ENCODE measurements at regions not wholly inside any gene's neighbourhood (a gene's known extent, or its start where the extent isn't known, plus 50 kb on each side); places are given as distances from the start of the nearest gene placed in this dataset.

DNA sequence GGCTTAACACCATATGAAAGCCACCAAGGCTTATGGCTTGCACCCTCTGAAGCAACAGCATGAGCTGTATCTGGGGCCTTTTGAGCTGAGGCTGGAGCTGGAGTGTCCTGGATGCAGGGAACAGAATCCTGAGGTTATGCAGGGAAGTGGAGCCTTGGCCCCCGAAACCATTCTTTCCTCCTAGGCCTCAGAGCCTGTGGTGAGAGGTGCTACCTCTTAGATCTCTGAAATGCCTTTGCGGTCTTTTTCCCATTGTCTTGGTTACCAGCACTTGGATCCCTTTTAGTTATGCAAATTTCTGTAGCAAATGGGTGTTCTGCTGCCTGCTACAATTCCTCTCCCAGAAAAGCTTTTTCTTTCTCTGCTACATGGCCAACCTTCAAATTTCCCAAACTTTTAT lies 72.7 kb upstream of the CLPB start:
- DNase-seq, result no peak
- H3K9ac ChIP-seq (ENCODE audit: low read length in 3 of 3), result no peak overlapping the region
- intact Hi-C loops (cut with DNase I), result no loop called here
- no peak overlapping the region for H3K27ac ChIP-seq (ENCODE audit: low read depth in 2 of 2, low read length in 2 of 2)
- H3K4me1 ChIP-seq (ENCODE audit: control insufficient read depth in 2 of 3, insufficient read depth in 2 of 3, low read depth in 1 of 3, low read length in 3 of 3), result no peaks in the 10 kb centered on the region
- TF ChIP-seq, protein P1, sequence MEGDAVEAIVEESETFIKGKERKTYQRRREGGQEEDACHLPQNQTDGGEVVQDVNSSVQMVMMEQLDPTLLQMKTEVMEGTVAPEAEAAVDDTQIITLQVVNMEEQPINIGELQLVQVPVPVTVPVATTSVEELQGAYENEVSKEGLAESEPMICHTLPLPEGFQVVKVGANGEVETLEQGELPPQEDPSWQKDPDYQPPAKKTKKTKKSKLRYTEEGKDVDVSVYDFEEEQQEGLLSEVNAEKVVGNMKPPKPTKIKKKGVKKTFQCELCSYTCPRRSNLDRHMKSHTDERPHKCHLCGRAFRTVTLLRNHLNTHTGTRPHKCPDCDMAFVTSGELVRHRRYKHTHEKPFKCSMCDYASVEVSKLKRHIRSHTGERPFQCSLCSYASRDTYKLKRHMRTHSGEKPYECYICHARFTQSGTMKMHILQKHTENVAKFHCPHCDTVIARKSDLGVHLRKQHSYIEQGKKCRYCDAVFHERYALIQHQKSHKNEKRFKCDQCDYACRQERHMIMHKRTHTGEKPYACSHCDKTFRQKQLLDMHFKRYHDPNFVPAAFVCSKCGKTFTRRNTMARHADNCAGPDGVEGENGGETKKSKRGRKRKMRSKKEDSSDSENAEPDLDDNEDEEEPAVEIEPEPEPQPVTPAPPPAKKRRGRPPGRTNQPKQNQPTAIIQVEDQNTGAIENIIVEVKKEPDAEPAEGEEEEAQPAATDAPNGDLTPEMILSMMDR (IDR thresholded peaks at IDR 0.05; ENCODE audit: borderline replicate concordance, extremely low read depth, insufficient read depth), result no peak
- H3K27me3 ChIP-seq (ENCODE audit: control insufficient read depth, insufficient read depth, low read length), result no peaks in the 10 kb centered on the region
- peaks cover 0 to 9% (median 0%) of the 10 kb centered on the region in 3 donors for H3K9me3 ChIP-seq (ENCODE audit: control insufficient read depth in 2 of 3, insufficient read depth in 1 of 3, low read length in 3 of 3)
- FAIRE-seq, result no peak
- H3K4me3 ChIP-seq (ENCODE audit: low read length in 3 of 3), result no peak overlapping the region
- H3K36me3 ChIP-seq (ENCODE audit: control insufficient read depth in 2 of 3, insufficient read depth in 3 of 3, low read length in 3 of 3), result no peaks in the 10 kb centered on the region

DNA sequence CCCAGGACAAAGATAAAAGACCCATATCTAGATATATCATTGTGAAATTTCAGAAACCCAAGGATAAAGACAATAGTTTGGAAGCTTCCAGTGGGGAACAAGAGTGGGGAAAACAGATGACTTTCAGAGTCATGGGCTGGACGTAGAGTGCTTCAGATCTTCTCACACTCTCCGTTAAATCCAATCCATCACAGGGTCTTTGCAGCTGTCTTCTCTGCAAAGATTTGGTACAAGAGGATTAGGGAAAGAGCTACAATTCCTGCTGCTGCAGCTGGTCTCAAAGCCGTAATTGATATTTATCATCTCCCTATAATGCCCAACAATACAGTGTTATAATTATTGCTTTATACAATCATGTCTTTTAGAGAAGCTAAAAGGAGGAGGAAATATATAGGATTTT lies 63.4 kb upstream of the CLPB start:
- no peak for FAIRE-seq

DNA sequence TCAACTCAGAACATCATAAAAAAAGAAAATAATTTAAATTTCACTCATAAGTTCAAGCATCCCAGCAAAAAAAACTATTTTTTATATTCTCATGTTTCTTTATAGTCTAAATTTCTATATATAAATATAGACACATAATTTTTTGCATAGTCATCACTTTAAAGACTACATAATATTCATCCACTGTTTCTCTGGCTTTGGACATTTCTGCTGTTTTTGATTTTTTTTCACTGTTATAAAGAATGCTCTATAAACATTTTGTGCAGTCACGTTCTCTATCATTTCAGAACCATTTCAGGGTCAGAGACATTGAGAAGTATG lies 59.7 kb upstream of the CLPB start:
- intact Hi-C loops (cut with DNase I), result no loop called here
- Histone ChIP-seq H3K4me1 (ENCODE audit: control insufficient read depth in 2 of 3, insufficient read depth in 2 of 3, low read depth in 1 of 3, low read length in 3 of 3) (no peaks in the 10 kb centered on the region), H3K9ac (ENCODE audit: low read length in 3 of 3) (no peak overlapping the region), H3K4me3 (ENCODE audit: low read length in 3 of 3) (no peak overlapping the region), H3K27ac (ENCODE audit: low read depth in 2 of 2, low read length in 2 of 2) (no peak overlapping the region), H3K27me3 (ENCODE audit: control insufficient read depth, insufficient read depth, low read length) (no peaks in the 10 kb centered on the region), H3K9me3 (ENCODE audit: control insufficient read depth in 2 of 3, insufficient read depth in 1 of 3, low read length in 3 of 3) (no peaks in the 10 kb centered on the region), H3K36me3 (ENCODE audit: control insufficient read depth in 2 of 3, insufficient read depth in 3 of 3, low read length in 3 of 3) (no peaks in the 10 kb centered on the region)
- no peak for FAIRE-seq
- TF ChIP-seq, protein P1 (IDR thresholded peaks at IDR 0.05; ENCODE audit: borderline replicate concordance, extremely low read depth, insufficient read depth), result no peak
- DNase-seq, result no peak

More for the DNA sequence above, 63.4 kb upstream of the CLPB start:
- Histone ChIP-seq H3K9me3 (ENCODE audit: control insufficient read depth in 2 of 3, insufficient read depth in 1 of 3, low read length in 3 of 3) (no peaks in the 10 kb centered on the region), H3K4me3 (ENCODE audit: low read length in 3 of 3) (no peak overlapping the region), H3K27me3 (ENCODE audit: control insufficient read depth, insufficient read depth, low read length) (no peaks in the 10 kb centered on the region), H3K4me1 (ENCODE audit: control insufficient read depth in 2 of 3, insufficient read depth in 2 of 3, low read depth in 1 of 3, low read length in 3 of 3) (no peaks in the 10 kb centered on the region), H3K9ac (ENCODE audit: low read length in 3 of 3) (no peak overlapping the region), H3K36me3 (ENCODE audit: control insufficient read depth in 2 of 3, insufficient read depth in 3 of 3, low read length in 3 of 3) (no peaks in the 10 kb centered on the region), H3K27ac (ENCODE audit: low read depth in 2 of 2, low read length in 2 of 2) (no peak overlapping the region)
- TF ChIP-seq, protein P1 (IDR thresholded peaks at IDR 0.05; ENCODE audit: borderline replicate concordance, extremely low read depth, insufficient read depth), result no peak
- no peak for DNase-seq
- intact Hi-C loops (cut with DNase I), result no loop called here

DNA sequence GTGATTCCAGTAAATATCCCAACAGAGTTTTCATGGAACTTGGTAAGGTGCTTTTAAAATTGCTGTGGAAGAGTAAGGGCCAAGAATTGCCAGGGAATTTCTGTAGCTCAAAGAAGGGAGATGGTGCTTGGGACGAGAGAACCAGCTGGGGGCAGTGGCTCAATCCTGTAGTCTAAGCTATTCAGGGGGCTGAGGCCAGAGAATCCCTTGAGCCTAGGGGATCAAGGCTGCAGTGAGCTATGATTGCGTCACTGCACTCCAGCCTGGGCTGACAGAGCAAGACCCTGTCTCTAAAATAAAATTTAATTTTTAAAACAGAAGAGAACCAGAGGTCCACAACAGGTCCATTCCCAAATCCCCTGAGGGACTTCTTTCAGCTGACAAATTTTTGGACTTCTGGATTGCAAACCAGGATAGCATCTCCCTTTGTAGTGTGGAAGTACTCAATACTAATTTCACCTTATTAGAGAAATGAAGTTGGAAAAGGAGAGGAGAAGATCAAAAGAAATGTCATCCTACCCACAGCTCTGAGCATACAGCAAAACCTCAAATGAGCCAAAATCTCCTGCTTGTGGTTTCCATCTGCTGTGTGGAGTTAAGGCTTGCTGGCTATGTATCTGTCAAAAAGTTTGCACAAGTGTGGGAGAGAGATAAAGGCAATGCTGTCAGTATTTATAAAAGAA lies 59.2 kb upstream of the CLPB start:
- no peak for DNase-seq
- no peak overlapping the region for H3K9ac ChIP-seq (ENCODE audit: low read length in 3 of 3)
- no peak overlapping the region for H3K4me3 ChIP-seq (ENCODE audit: low read length in 3 of 3)
- H3K27me3 ChIP-seq (ENCODE audit: control insufficient read depth, insufficient read depth, low read length), result no peaks in the 10 kb centered on the region
- no peaks in the 10 kb centered on the region for H3K4me1 ChIP-seq (ENCODE audit: control insufficient read depth in 2 of 3, insufficient read depth in 2 of 3, low read depth in 1 of 3, low read length in 3 of 3)
- no peak for FAIRE-seq
- intact Hi-C loops (cut with DNase I), result no loop called here
- TF ChIP-seq, protein P1 (IDR thresholded peaks at IDR 0.05; ENCODE audit: borderline replicate concordance, extremely low read depth, insufficient read depth), result no peak
- H3K36me3 ChIP-seq (ENCODE audit: control insufficient read depth in 2 of 3, insufficient read depth in 3 of 3, low read length in 3 of 3), result no peaks in the 10 kb centered on the region
- no peaks in the 10 kb centered on the region for H3K9me3 ChIP-seq (ENCODE audit: control insufficient read depth in 2 of 3, insufficient read depth in 1 of 3, low read length in 3 of 3)
- H3K27ac ChIP-seq (ENCODE audit: low read depth in 2 of 2, low read length in 2 of 2), result no peak overlapping the region
